Naive thymus-derived CD8-positive, alpha-beta T cell (primary cell): ENCODE measurements at regions not wholly inside any gene's neighbourhood (a gene's known extent, or its start where the extent isn't known, plus 50 kb on each side); places are given as distances from the start of the nearest gene placed in this dataset.

Experiments
- ATAC-seq, 2 donors: fragments of 150-1000 bp; cut with Tn5 transposase in 1 of 2; sonication (Bioruptor Pico), chemical (Tn5 transposase) in 1 of 2; 1 replicate in 1 of 2; 2 replicates in 1 of 2; pipeline ENCODE4 v1.10.0; 2021; ENCODE audit warnings: mild to moderate bottlenecking in 2 of 2, moderate library complexity in 2 of 2
- POLR2A ChIA-PET: fragments of 350-600 bp; sonication (Branson Sonifier 250); formaldehyde crosslinking; loops from one replicate; lab custom pipeline; 2021; ENCODE audit warnings: antibody characterized with exemption; lab: Charles Lee
- DNase-seq, 10 donors: peaks; one replicate each; pipeline versions ENCODE4 v3.0.0 to v3.0.0-alpha.2; 2020 to 2022
- H3K27ac Mint-ChIP-seq, 10 donors: one replicate each; pipeline ENCODE4 v1.8.0; 2020 to 2022; ENCODE audit warnings: mild to moderate bottlenecking in 10 of 10, mixed read lengths in 10 of 10, moderate library complexity in 4 of 10, inconsistent platforms in 1 of 10
- H3K27me3 Mint-ChIP-seq, 5 donors: one replicate each; pipeline ENCODE4 v1.8.0; 2021 to 2022; ENCODE audit warnings: mixed read lengths in 5 of 5
- H3K36me3 Mint-ChIP-seq, 3 donors: one replicate each; pipeline ENCODE4 v1.8.0; 2020 to 2022; ENCODE audit warnings: mixed read lengths in 3 of 3, mild to moderate bottlenecking in 2 of 3, inconsistent platforms in 1 of 3
- H3K4me1 Mint-ChIP-seq, 4 donors: one replicate each; pipeline ENCODE4 v1.8.0; 2021 to 2022; ENCODE audit warnings: mixed read lengths in 4 of 4
- H3K4me3 Mint-ChIP-seq, 10 donors: one replicate each; pipeline ENCODE4 v1.8.0; 2020 to 2022; ENCODE audit warnings: mild to moderate bottlenecking in 10 of 10, mixed read lengths in 10 of 10, moderate library complexity in 6 of 10, inconsistent platforms in 1 of 10
- H3K9me3 Mint-ChIP-seq, 9 donors: one replicate each; pipeline ENCODE4 v1.8.0; 2020 to 2022; ENCODE audit warnings: mixed read lengths in 9 of 9, mild to moderate bottlenecking in 3 of 9, inconsistent platforms in 1 of 9, moderate library complexity in 1 of 9

DNA sequence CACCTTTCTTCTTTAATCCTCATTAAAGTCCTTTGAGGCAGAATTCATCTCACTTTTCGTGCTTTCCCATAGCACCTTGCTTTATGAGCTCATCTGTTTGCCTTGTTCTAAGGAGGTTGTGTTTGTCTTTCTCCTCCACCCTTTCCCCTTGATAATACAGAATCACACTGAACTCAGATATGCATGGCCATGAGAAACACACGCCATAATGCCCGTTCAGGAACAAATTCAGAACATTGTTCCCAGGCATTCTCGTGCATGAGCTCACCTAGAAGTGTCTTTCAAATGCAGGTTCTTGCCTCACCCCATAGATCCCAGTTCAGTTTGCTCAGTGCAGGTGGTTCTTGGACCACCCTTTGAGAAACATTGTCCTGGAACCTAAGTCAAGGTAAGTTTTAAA is 71.1 kb downstream of the TMEM114 start:
- Mint-ChIP-seq H3K9me3 (no peaks in the 10 kb centered on the region), H3K27me3 (peaks cover 11 to 34% (median 12%) of the 10 kb centered on the region in 5 donors), H3K4me3 (no peak overlapping the region), H3K4me1 (peaks cover 0 to 3% (median 0%) of the 10 kb centered on the region in 4 donors), H3K36me3 (no peaks in the 10 kb centered on the region), H3K27ac (peak overlapping the region in 1 of 10 donors; percentile 9)
- POLR2A ChIA-PET = no interaction called here
- DNase-seq (no peak), ATAC-seq (no peak)

DNA sequence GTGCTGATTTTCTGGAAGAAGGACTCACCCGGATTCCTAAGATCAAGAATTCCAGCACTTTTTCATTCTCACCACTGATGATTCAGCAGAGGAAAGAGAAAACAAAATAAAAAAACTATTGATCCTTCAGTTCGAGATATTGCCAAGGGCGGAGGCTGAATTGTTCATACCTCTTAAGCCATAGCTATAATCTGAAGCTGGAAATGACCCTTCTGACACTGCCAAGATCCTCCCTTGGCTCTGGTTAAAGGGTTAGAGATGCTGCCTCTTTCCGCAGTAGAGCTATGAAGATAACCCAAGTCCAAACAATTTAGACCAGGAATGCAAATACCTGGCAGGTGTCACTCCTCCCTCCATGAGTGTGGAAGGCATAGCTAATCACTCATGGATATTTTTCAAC is 73.0 kb downstream of the TMEM114 start:
- Mint-ChIP-seq H3K27ac (no peak overlapping the region), H3K9me3 (no peaks in the 10 kb centered on the region), H3K4me1 (no peaks in the 10 kb centered on the region), H3K36me3 (no peaks in the 10 kb centered on the region), H3K27me3 (peaks cover 13 to 26% (median 16%) of the 10 kb centered on the region in 5 donors), H3K4me3 (no peak overlapping the region)
- ATAC-seq (no peak), DNase-seq (no peak)
- POLR2A ChIA-PET = no interaction called here

DNA sequence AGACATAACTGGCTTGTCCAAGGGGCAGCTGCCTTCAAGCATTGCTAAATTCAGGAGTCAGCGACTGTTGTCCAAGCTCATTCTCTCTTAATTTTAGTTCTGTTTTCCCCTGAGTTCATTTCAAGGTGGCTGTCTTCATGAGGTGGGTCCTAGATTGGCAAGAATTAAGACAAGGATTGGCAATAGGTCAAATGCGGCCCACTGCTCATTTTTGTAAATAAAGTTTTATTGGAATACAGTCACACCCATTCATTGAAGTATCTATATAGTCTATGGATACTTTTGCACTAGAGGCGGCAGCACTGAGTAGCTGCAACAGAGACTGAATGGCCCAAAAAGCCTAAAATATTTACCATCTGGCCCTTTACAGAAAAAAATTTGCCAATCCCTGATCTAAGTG is 73.8 kb downstream of the TMEM114 start:
- no peak overlapping the region for H3K27ac Mint-ChIP-seq
- H3K4me3 Mint-ChIP-seq = no peak overlapping the region
- DNase-seq (no peak), ATAC-seq (no peak)
- H3K9me3 Mint-ChIP-seq = peaks cover 0 to under 1% (median 0%) of the 10 kb centered on the region in 9 donors
- H3K27me3 Mint-ChIP-seq = peaks cover 13 to 26% (median 16%) of the 10 kb centered on the region in 5 donors
- POLR2A ChIA-PET = no interaction called here
- no peaks in the 10 kb centered on the region for H3K36me3 Mint-ChIP-seq
- H3K4me1 Mint-ChIP-seq = no peaks in the 10 kb centered on the region

DNA sequence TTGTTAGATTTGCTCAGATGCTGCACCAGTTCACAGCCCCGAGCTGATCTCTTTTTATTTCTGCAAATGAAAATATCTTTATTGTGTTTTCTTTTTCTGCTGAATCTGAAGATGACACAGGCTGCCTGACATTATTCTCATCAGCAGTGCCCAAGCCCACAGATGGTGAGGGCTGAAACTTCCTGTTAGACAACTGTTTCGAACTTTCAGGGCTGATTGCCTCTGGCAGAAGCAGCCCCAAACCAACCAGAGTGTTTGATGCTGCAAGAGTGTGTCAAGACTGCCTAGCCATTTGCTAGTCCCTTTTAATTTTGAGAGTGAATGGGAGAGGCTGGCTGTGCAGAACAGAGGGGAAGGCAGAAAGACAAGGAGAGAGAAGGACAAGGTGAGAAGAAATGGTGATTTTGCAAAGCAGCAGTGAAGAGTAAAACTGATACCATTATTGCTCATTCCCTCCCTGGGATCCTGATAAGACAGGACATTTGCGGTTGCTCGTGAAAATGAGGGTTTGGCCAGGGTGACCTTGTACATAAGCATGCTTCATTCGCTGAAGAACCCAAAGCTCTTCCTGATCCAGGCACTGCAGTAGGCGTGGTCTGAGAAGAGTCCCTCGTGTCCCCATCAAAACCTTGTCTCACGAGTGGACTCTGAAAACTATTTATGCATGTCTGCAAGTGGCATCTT is 77.2 kb downstream of the TMEM114 start:
- H3K36me3 Mint-ChIP-seq = no peaks in the 10 kb centered on the region
- H3K27ac Mint-ChIP-seq = no peak overlapping the region
- POLR2A ChIA-PET = no interaction called here

DNA sequence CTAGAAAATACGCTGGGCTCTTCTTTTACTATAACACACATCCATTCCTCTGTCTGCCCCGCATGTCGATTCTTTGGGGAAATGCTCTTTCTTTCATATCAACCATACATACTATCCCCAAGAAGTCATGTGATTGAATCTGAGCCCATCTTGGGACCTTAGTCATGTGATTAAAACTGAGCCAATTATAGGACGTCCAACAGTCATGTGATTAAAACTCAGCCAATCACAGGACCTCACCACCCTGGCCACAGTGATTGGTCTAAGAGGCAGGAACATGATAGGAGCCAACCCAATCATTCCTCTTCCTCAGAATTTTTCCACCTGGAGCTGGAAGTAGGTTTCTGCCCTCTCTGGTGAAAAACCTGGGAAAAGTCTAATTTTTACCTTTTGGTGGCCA is 78.8 kb downstream of the TMEM114 start:
- Mint-ChIP-seq H3K4me3 (no peak overlapping the region), H3K4me1 (no peaks in the 10 kb centered on the region), H3K9me3 (peaks cover 0 to 3% (median 0%) of the 10 kb centered on the region in 9 donors), H3K36me3 (peaks cover 0 to under 1% (median 0%) of the 10 kb centered on the region in 3 donors), H3K27ac (no peak overlapping the region), H3K27me3 (peaks cover 7 to 25% (median 18%) of the 10 kb centered on the region in 5 donors)
- POLR2A ChIA-PET = no interaction called here
- ATAC-seq (no peak), DNase-seq (no peak)

More for the DNA sequence above, 77.2 kb downstream of the TMEM114 start:
- H3K27me3 Mint-ChIP-seq = peaks cover 8 to 24% (median 17%) of the 10 kb centered on the region in 5 donors
- DNase-seq (no peak), ATAC-seq (no peak)
- no peak overlapping the region for H3K4me3 Mint-ChIP-seq
- H3K9me3 Mint-ChIP-seq = peaks cover 0 to 3% (median 0%) of the 10 kb centered on the region in 9 donors
- no peaks in the 10 kb centered on the region for H3K4me1 Mint-ChIP-seq

DNA sequence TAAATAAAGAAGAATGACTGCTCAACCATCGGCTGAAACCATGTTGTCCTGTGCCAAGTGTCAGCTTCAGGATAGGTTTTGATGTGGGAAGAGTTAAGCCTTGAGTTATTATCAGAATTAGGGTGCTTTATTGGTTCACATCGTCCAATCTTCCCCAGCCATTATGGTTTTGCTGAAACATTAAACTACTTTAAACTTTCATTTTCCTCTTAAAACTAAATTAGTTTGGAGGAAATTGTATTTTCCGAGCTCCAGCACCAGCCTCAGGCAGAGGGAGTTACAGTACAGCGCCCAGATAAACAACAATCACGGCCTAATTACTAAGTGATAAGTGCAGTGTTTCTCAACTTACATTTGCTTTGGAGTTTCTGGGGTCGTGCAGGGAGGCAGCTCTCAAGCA is 80.2 kb downstream of the TMEM114 start:
- DNase-seq (no peak), ATAC-seq (no peak)
- Mint-ChIP-seq H3K4me3 (no peak overlapping the region), H3K27me3 (peaks cover 8 to 28% (median 16%) of the 10 kb centered on the region in 5 donors), H3K36me3 (peaks cover 0 to 4% (median 0%) of the 10 kb centered on the region in 3 donors), H3K4me1 (no peaks in the 10 kb centered on the region), H3K9me3 (peaks cover 0 to 6% (median 0%) of the 10 kb centered on the region in 9 donors), H3K27ac (no peak overlapping the region)
- POLR2A ChIA-PET = no interaction called here

DNA sequence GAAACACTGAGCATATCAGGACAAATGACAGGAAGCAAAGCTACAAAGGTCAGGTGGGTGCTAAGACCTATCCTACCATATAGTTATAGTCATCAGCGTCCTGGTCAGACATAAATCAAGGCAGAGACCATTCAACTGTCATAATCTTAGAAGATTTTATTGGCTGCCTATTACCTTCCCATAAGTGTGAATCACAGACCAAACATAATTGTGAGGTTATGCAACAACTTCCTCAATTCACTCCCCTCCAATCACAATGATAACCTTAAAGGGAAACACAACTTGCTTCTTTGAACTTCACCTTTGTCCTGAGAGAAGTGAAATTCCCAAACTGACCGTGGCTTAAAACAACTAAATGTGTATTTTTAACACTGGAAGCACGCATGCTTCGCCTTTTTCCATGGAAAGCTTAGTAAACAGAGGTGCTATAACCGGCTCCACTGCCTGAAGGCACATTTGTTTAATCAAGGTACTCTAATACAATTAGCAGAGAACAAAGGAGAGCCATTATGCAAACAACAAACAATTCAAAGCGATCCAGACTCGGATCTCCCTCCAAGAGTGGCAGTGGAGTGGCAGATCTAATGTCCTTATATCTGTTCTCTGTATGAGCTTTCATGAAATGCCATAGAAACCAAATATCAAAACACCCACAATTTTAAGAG is 84.9 kb downstream of the TMEM114 start:
- Mint-ChIP-seq H3K27me3 (peaks cover 6 to 39% (median 17%) of the 10 kb centered on the region in 5 donors), H3K27ac (no peak overlapping the region), H3K4me3 (no peak overlapping the region), H3K36me3 (peaks cover 0 to 4% (median 0%) of the 10 kb centered on the region in 3 donors), H3K4me1 (no peaks in the 10 kb centered on the region), H3K9me3 (peaks cover 0 to 7% (median 4%) of the 10 kb centered on the region in 9 donors)
- no peak for ATAC-seq
- POLR2A ChIA-PET = no interaction called here
- no peak for DNase-seq

DNA sequence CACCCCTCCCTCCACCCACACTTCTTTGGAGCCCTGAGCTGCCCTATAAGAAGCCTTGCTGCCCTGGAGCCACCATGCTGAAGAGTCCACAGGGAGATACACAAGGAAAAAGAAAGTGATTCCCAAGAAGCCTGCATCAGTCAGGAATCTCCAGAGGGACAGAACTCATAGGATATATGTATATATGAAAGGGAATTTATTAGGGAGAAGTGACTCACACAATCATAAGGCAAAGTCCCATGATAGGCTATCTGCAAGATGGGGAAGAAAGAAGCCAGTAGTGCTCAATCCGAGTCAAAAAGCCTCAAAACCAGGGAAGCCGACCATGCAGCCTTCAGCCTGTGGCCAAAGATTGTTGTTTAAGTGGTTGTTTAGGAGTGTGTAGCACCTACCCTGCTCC is 87.9 kb downstream of the TMEM114 start:
- Mint-ChIP-seq H3K4me3 (no peak overlapping the region), H3K27me3 (peaks cover 6 to 54% (median 28%) of the 10 kb centered on the region in 5 donors), H3K4me1 (no peaks in the 10 kb centered on the region), H3K27ac (no peak overlapping the region), H3K36me3 (peaks cover 0 to 4% (median 0%) of the 10 kb centered on the region in 3 donors), H3K9me3 (peaks cover 0 to 9% (median 4%) of the 10 kb centered on the region in 9 donors)
- no peak for DNase-seq
- no peak for ATAC-seq
- POLR2A ChIA-PET = no interaction called here

DNA sequence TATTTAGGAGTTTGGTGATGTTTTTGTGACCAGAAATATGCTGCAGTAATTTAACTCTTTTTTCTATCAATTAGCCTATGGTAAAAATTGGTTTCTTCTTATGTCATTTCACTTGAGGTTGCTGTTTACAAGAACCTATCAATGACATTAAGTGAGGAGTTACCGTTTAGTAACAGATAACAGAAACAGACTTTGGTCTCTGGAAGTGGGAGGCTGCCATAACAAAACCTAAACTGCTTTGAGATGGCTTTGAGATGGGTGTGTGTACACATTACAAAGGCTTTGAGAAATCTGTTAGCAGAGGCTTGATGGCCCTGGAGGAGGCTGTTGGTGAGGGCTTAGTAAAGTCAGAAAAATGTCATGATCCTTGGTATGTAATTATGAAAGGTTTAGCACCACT is 90.0 kb downstream of the TMEM114 start:
- Mint-ChIP-seq H3K27ac (no peak overlapping the region), H3K9me3 (peaks cover 0 to 9% (median 3%) of the 10 kb centered on the region in 9 donors), H3K4me1 (no peaks in the 10 kb centered on the region), H3K27me3 (peaks cover 3 to 46% (median 22%) of the 10 kb centered on the region in 5 donors), H3K36me3 (no peaks in the 10 kb centered on the region), H3K4me3 (no peak overlapping the region)
- ATAC-seq (no peak), DNase-seq (no peak)
- POLR2A ChIA-PET = no interaction called here

DNA sequence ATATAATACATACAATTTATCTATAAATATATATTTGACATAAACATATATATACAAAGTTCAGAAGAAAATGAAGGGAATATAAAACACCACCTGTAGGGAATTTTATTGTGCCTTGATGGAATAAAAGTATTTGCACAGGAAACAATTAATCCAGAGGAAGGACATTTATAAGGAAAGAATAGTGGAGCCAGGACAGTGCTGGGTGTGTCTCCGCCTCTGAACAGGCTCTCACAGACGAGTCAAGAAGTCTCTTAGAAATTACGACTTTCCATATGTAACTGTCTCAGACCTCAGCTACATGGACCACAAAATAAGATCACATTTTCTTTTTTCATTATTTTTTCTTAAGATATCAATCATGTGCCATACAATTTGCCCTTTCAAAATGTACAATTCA is 93.9 kb downstream of the TMEM114 start:
- no peak for ATAC-seq
- Mint-ChIP-seq H3K9me3 (peaks cover 0 to 4% (median 0%) of the 10 kb centered on the region in 9 donors), H3K27ac (no peak overlapping the region), H3K36me3 (no peaks in the 10 kb centered on the region), H3K4me3 (no peak overlapping the region), H3K4me1 (no peaks in the 10 kb centered on the region), H3K27me3 (peaks cover 3 to 37% (median 20%) of the 10 kb centered on the region in 5 donors)
- DNase-seq = no peak
- POLR2A ChIA-PET = no interaction called here

DNA sequence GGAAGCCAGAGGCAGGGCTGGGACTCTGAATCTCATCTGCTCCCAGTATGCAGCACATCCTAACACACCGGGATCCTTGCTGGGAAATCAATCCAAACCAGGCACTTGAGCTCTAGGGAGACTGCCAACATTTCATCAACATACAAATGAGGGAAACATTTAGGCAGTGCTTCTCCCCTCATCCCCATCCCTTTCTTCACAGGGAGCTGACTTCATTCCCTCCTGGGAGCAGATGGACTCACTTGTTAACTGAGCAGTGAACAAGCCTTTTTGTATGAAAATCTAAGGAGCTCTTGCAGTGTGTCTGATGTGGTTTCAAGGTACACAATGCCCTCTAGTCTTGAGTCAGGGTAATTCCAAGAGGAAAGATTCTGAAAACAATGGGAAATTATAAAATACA is 96.3 kb downstream of the TMEM114 start:
- POLR2A ChIA-PET = no interaction called here
- DNase-seq = no peak
- no peak overlapping the region for H3K27ac Mint-ChIP-seq
- H3K9me3 Mint-ChIP-seq = peaks cover 0 to 7% (median 0%) of the 10 kb centered on the region in 9 donors
- no peak for ATAC-seq
- H3K27me3 Mint-ChIP-seq = peaks cover 3 to 32% (median 11%) of the 10 kb centered on the region in 5 donors
- H3K36me3 Mint-ChIP-seq = no peaks in the 10 kb centered on the region
- no peaks in the 10 kb centered on the region for H3K4me1 Mint-ChIP-seq
- no peak overlapping the region for H3K4me3 Mint-ChIP-seq

DNA sequence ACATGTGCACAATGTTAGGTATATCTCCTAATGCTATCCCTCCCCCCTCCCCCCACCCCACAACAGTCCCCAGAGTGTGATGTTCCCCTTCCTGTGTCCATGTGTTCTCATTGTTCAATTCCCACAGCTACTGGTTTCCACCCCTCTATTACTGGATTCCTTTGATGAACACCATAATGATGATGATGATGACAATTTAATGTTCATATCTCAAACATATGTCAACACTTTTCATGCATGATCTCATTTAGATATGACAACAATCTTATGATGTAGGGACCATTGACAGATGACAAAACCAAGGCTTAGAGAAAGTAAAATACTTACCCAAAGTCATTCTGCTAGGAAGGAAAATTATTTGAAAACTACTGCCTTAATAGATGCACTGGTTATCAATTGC is 97.6 kb downstream of the TMEM114 start:
- no peak for DNase-seq
- Mint-ChIP-seq H3K9me3 (peaks cover 0 to 7% (median 0%) of the 10 kb centered on the region in 9 donors), H3K4me3 (no peak overlapping the region), H3K27ac (no peak overlapping the region), H3K4me1 (no peaks in the 10 kb centered on the region), H3K27me3 (peaks cover 1 to 19% (median 9%) of the 10 kb centered on the region in 5 donors), H3K36me3 (no peaks in the 10 kb centered on the region)
- ATAC-seq = no peak
- POLR2A ChIA-PET = no interaction called here

DNA sequence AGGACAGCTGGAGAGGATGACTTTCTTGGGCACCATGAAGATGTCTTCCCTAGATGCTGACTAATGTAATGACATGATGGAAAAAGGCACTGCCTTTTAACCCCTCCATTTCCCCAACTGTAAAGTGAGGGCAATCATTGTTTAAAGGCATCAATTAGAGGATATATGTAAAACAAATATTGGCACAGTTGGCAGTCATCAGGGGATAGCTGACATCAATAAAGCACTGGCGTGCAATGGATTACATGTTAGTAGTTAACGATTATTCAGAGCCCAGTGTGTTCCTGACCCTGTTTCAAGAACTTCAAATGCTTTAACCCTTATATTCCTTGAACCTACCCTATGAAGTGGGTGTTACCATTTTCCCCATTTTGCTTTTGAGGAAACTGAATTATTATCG is 100.7 kb downstream of the TMEM114 start:
- Mint-ChIP-seq H3K9me3 (peaks cover 0 to 16% (median 0%) of the 10 kb centered on the region in 9 donors), H3K27ac (no peak overlapping the region), H3K4me1 (no peaks in the 10 kb centered on the region), H3K36me3 (peaks cover 0 to 5% (median 0%) of the 10 kb centered on the region in 3 donors), H3K4me3 (no peak overlapping the region), H3K27me3 (peaks cover 0 to 10% (median 5%) of the 10 kb centered on the region in 5 donors)
- POLR2A ChIA-PET = no interaction called here
- no peak for DNase-seq
- no peak for ATAC-seq
